IPS-20b (cell line): ENCODE measurements at regions not wholly inside any gene's neighbourhood (a gene's known extent, or its start where the extent isn't known, plus 50 kb on each side); places are given as distances from the start of the nearest gene placed in this dataset.
"Not testable (repeated sequence)": the region's sequence is repeated elsewhere in the genome, so short reads cannot be mapped to it uniquely, and the experiment has no call there.

ENCODE experiments used
- H3K27ac ChIP-seq: one replicate; pipeline ENCODE4 v1.5.1; 2013; ENCODE audit warnings: low read length
- H3K27me3 ChIP-seq: 2 replicates; pipeline ENCODE4 v1.6.1; 2013; ENCODE audit warnings: mild to moderate bottlenecking, low read length, inconsistent platforms; ENCODE audit not compliant: insufficient read depth
- H3K36me3 ChIP-seq: 2 replicates; pipeline ENCODE4 v1.6.1; 2013; ENCODE audit warnings: low read depth, mild to moderate bottlenecking, inconsistent platforms, low read length, moderate library complexity; ENCODE audit not compliant: insufficient read depth
- H3K4me1 ChIP-seq: 2 replicates; pipeline ENCODE4 v1.6.1; 2013; ENCODE audit warnings: mild to moderate bottlenecking, control low read depth, inconsistent platforms, low read length, moderate library complexity; ENCODE audit not compliant: insufficient read depth
- H3K4me3 ChIP-seq: 2 replicates; pipeline ENCODE4 v1.5.1; 2013; ENCODE audit warnings: mild to moderate bottlenecking, low read length, inconsistent platforms
- H3K9ac ChIP-seq: 2 replicates; pipeline ENCODE4 v1.6.1; 2013; ENCODE audit warnings: low read depth, mild to moderate bottlenecking, inconsistent platforms, low read length, moderate library complexity
- H3K9me3 ChIP-seq: 2 replicates; pipeline ENCODE4 v1.6.1; 2013; ENCODE audit warnings: mild to moderate bottlenecking, low read depth, low read length, inconsistent platforms; ENCODE audit not compliant: insufficient read depth

DNA sequence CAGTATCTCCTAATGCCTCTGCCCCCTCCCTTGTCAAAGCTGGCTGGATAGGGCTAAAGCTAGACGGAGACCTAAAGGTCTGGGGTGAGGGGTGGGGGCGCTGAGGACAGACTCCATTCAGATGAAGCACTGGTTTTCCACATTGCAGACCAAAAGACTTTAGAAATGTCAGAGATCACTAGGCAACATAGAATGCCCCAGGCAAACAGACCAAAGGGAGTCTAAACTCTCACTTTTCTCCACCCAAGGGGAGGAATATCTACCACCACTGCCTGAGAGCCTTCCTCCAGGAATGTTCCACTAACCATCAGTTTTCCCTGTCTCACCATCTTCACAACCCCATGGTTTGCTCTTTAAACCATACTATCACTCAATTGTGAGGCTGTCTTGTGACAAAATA is 106.9 kb upstream of the KRAS start:
- Histone ChIP-seq H3K9me3 (no peaks in the 10 kb centered on the region), H3K9ac (no peak overlapping the region), H3K4me3 (no peak overlapping the region), H3K27ac (no peak overlapping the region), H3K4me1 (no peaks in the 10 kb centered on the region), H3K27me3 (no peaks in the 10 kb centered on the region), H3K36me3 (no peaks in the 10 kb centered on the region)

DNA sequence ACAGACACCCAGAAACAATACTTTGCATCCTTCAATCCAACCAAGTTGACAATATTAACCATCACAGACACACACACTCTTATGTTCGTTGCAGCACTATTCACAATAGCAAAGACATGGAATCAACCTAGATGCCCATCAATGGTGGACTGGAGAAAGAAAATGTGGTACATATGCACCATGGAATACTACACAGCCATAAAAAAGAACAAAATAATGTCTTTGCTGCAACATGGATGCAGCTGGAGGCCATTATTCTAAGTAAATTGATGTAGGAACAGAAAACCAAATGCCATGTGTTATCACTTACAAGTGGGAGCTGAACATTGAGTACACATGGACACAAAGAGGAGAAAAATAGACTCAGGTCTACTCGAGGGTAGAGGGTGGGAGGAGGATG is 102.2 kb upstream of the KRAS start:
- H3K9ac ChIP-seq, H3K27ac ChIP-seq, H3K9me3 ChIP-seq, H3K36me3 ChIP-seq, H3K4me1 ChIP-seq, H3K4me3 ChIP-seq, H3K27me3 ChIP-seq: not testable (repeated sequence)

DNA sequence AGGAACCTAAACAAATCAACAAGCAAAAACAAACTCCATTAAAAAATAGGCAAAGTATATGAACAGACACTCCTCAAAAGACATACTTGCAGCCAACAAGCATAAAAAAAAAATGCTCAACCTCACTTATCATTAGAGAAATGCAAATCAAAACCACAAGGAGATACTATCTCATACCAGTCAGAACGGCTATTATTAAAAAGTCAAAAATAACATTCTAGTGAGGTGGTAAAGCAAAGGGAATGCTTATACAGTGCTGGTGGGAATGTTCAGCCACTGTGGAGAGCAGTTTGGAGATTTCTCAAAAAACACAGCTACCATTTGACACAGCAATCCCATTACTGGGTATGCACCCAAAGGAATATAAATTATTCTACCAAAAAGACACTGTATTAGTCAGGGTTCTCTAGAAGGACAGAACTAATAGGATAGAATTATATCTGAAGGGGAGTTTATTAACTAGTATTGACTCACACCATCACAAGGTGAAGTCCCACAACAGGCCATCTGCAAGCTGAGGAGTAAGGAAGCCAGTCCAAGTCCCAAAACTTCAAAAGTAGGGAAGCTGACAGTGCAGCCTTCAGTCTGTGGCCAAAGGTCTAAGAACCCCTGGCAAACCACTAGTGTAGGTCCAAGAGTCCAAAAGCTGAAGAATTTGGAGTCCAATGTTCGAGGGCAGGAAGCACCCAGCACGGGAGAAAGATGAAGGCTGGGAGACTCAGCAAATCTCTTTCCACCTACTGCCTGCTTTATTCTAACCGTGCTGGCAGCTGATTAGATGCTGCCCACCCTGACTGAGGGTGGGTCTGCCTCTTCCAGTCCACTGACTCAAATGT is 101.6 kb upstream of the KRAS start:
- Histone ChIP-seq H3K27me3 (no peaks in the 10 kb centered on the region), H3K4me3 (no peak overlapping the region), H3K9ac (no peak overlapping the region), H3K4me1 (no peaks in the 10 kb centered on the region), H3K27ac (no peak overlapping the region), H3K9me3 (no peaks in the 10 kb centered on the region), H3K36me3 (no peaks in the 10 kb centered on the region)

DNA sequence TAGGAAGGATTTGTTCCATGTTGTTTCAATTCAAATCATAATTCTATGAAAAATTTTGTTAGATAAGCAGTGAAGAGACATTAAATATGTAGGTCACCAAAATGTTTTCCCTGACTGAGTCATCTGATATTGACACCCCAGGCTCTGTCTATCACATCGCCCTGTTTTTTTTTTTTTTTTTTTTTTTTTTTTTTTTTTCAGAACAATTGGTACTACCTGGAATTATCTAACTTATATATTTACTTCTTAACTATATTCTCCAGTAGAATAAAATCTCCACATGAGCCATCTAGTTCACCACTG is 97.8 kb upstream of the KRAS start:
- no peak overlapping the region for H3K27ac ChIP-seq
- no peaks in the 10 kb centered on the region for H3K9me3 ChIP-seq

DNA sequence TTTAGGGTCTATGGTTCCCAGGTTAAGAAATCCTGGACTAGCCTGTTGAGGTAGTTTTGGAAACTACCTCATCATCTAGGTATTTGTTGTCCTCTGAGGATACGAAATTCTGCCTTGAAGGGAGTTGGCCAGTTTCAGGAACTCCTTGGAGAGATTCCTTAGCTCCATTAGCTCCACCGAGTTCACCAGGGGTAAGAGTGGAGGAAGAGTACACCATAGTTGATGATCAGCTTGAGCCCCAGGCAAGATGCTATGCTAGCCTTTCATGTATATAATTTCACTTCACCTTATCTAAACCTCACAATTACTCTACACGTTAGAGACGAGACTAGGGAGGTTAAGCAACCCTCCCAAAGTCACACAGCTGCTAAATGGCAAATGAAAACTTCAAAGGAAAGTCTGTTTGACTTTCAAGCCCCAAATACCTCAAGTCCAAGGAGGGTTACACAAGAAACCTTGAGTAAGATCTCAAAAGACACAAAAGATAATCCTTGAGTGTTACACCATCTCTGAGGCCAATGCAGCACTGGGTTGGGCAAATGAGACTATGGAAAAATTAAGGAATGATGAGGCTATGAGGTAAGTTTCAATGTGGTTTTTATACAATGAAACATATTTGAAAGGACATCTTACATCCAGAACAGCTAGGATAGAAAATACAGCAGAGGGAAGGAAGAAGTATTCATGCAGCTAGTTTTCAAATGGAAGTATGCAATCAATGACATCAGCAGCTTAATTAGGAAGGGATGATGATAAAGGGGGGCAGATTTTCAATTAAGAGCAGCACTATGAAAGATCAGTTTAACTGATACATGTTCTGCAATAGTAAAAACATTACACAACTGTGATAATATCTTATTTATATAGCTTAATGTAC is 97.2 kb upstream of the KRAS start:
- H3K36me3 ChIP-seq: no peaks in the 10 kb centered on the region
- H3K27ac ChIP-seq: no peak overlapping the region
- no peak overlapping the region for H3K4me3 ChIP-seq
- no peaks in the 10 kb centered on the region for H3K4me1 ChIP-seq
- no peaks in the 10 kb centered on the region for H3K9me3 ChIP-seq
- H3K9ac ChIP-seq: no peak overlapping the region
- no peaks in the 10 kb centered on the region for H3K27me3 ChIP-seq

More for the DNA sequence above, 97.8 kb upstream of the KRAS start:
- no peaks in the 10 kb centered on the region for H3K4me1 ChIP-seq
- H3K9ac ChIP-seq: no peak overlapping the region
- no peaks in the 10 kb centered on the region for H3K27me3 ChIP-seq
- no peaks in the 10 kb centered on the region for H3K36me3 ChIP-seq
- no peak overlapping the region for H3K4me3 ChIP-seq

DNA sequence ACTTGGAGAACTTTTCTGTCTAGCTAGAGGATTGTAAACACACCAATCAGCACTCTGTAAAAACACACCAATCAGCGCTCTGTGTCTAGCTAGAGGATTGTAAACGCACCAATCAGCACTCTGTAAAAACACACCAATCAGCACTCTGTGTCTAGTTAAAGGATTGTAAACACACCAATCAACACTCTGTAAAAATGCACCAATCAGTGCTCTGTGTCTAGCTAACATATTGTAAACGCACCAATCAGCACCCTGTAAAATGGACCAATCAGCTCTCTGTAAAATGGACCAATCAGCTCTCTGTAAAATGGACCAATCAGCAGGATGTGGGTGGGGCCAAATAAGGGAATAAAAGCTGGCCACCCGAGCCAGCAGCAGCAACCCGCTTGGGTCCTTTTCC is 91.1 kb upstream of the KRAS start:
- not testable (repeated sequence) for H3K27me3 ChIP-seq, H3K9ac ChIP-seq, H3K36me3 ChIP-seq, H3K4me1 ChIP-seq, H3K27ac ChIP-seq, H3K4me3 ChIP-seq, H3K9me3 ChIP-seq

DNA sequence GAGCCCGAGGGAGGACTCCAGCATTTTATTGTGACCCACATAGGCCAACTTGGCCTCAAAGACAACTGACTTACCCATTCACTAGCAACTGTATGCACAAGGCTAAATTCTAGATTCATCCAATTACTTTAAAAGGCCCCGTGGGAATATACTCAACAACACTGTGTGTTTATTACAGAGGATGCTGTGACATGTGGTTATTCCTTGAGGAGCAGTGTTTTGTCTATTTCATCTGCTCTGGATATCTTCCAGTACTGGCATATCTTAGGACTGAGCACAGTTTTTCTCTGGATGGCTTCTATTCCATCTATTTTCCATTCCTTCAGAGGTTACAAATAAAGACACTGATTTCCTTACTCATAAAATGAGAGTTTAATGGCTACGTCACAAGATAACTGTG is 87.2 kb upstream of the KRAS start:
- H3K4me3 ChIP-seq: no peak overlapping the region
- no peaks in the 10 kb centered on the region for H3K36me3 ChIP-seq
- no peak overlapping the region for H3K9ac ChIP-seq
- H3K27ac ChIP-seq: no peak overlapping the region
- H3K27me3 ChIP-seq: no peaks in the 10 kb centered on the region
- H3K4me1 ChIP-seq: no peaks in the 10 kb centered on the region
- H3K9me3 ChIP-seq: no peaks in the 10 kb centered on the region

DNA sequence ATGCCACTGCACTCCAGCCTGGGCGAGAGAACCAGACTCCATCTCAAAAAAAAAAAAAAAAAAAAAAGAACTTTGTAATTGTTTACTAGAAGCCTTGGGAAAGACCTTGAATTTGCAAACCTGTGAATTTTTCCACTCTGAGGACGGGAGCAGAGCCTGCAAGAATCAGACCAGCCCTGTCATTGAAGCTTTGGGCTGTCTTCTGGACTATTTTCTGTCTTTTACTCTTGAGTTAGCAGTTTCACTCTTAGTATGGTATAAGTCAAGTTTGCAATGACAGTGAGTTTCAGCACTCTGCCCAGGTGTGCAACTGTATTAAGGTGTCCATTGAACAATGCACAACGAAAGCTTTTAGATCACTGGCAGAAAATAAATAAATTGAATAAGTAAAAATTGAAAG is 81.4 kb upstream of the KRAS start:
- Histone ChIP-seq H3K36me3 (no peaks in the 10 kb centered on the region), H3K27ac (no peak overlapping the region)

DNA sequence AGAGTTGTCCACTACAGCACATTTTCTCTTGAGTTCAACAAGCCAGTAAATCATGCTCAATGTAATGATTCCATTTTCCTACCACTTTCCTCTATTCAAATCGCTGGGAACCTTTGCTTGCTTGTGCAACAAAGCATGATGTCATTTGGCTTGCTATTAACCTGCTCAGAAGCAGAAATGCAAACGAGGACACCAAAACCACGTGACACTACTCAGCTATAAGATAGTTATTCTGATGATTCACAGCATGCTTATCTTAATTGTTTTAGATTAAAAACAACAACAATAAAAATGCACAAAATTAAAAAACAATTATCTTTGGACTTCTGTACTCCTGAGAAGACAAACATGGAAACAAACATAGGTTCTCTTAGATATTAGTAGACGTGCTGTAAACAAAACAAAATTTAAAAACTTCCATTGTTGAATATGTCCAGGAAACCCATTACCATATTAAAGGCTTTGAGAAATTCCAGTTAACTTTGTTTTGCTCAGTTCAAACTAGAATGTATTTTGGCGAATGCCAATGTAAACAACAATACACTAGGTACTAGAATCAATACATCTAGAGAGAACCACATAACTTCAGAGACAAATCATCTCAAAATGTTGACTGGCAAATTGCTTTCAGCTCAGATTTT is 77.5 kb upstream of the KRAS start:
- 0 out of 2 replicates have a peak, but pooled peaks cover 3% of the 10 kb centered on the region for H3K4me1 ChIP-seq
- H3K9me3 ChIP-seq: no peaks in the 10 kb centered on the region
- no peak overlapping the region for H3K27ac ChIP-seq
- H3K9ac ChIP-seq: no peak overlapping the region
- no peaks in the 10 kb centered on the region for H3K36me3 ChIP-seq
- no peaks in the 10 kb centered on the region for H3K27me3 ChIP-seq
- H3K4me3 ChIP-seq: no peak overlapping the region

More for the DNA sequence above, 81.4 kb upstream of the KRAS start:
- H3K9ac ChIP-seq: no peak overlapping the region
- no peak overlapping the region for H3K4me3 ChIP-seq
- no peaks in the 10 kb centered on the region for H3K27me3 ChIP-seq
- no peaks in the 10 kb centered on the region for H3K9me3 ChIP-seq
- H3K4me1 ChIP-seq: no peaks in the 10 kb centered on the region

DNA sequence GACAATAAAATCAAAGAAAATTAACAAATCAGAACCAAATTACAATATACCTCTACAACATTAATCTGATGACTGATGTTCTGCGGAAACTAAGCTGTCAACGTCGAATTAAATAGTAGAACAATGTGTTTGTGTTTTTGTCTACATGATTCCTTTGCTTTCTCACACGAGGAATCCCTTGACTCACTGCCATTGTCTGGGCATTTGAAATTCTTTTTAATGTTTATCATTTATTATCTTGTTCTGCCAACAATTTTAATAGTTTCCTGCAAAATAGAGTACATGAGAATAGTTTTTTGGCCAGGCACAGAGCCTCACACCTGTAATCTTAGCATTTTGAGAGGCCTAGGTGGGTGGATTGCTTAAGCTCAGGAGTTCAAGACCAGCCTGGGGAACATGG is 76.6 kb upstream of the KRAS start:
- Histone ChIP-seq H3K27ac (no peak overlapping the region), H3K4me3 (no peak overlapping the region), H3K9ac (no peak overlapping the region), H3K9me3 (no peaks in the 10 kb centered on the region), H3K36me3 (no peaks in the 10 kb centered on the region), H3K4me1 (0 out of 2 replicates have a peak, but pooled peaks cover 3% of the 10 kb centered on the region), H3K27me3 (no peaks in the 10 kb centered on the region)

DNA sequence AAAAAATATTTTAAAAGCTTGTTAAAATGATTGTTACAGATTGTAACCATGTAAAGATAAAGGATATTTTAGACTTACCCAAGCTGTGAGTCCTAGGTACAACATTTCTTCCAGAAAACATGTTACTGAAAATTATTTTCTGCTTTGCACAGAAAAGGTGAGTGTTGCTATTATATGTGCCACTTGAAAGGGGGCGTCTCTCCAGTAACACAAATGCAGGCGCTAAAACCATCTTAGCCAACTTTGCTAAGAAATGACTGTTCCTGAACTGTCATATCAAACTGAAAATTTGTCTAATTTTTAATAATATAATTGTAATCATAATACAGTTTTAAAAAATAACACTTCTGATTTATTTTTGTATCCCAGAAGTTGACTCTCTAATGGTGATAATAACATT is 75.6 kb upstream of the KRAS start:
- Histone ChIP-seq H3K27me3 (no peaks in the 10 kb centered on the region), H3K27ac (no peak overlapping the region), H3K9ac (no peak overlapping the region), H3K4me1 (0 out of 2 replicates have a peak, but pooled peaks cover 3% of the 10 kb centered on the region), H3K36me3 (no peaks in the 10 kb centered on the region), H3K4me3 (no peak overlapping the region), H3K9me3 (no peaks in the 10 kb centered on the region)
